SK-MEL-5 (cell line): ENCODE measurements at regions not wholly inside any gene's neighbourhood (a gene's known extent, or its start where the extent isn't known, plus 50 kb on each side); places are given as distances from the start of the nearest gene placed in this dataset.

Source experiments
- DNase-seq: peaks from one replicate; pipeline ENCODE4 v3.0.0-alpha.2; 2016; ENCODE audit warnings: low read depth, low spot score
- in situ Hi-C: cut with HindIII; loops from 2 replicates; pipeline ENCODE4 v1.10.0; 2016; ENCODE audit warnings: low sequenced_read_pairs, high pct_unique_total_duplicates, low pct_unique_long_range_greater_than_20kb

GRCh38 chr5:2663489-2663888 is 88.0 kb downstream of the IRX2 start:
- DNase-seq = no peak
- in situ Hi-C loops = no loop called here

- no peak for DNase-seq
- in situ Hi-C loops = no loop called here
Measured at GRCh38 chr5:2660315-2660714, 91.2 kb downstream of the IRX2 start.

- in situ Hi-C loops = no loop called here
Measured at GRCh38 chr5:2658881-2659470, 92.5 kb downstream of the IRX2 start.

GRCh38 chr5:2658447-2658846 is 93.0 kb downstream of the IRX2 start:
- no peak for DNase-seq
- in situ Hi-C loops = no loop called here

More at GRCh38 chr5:2658881-2659470, 92.5 kb downstream of the IRX2 start:
- no peak for DNase-seq

GRCh38 chr5:2657151-2657550 is 94.3 kb downstream of the IRX2 start:
- DNase-seq = no peak
- in situ Hi-C loops = no loop called here

GRCh38 chr5:2656206-2656605 is 95.3 kb downstream of the IRX2 start:
- in situ Hi-C loops = no loop called here
- DNase-seq = no peak

GRCh38 chr5:2653991-2654390 is 97.5 kb downstream of the IRX2 start:
- no peak for DNase-seq
- in situ Hi-C loops = no loop called here

GRCh38 chr5:2651116-2651515 is 100.4 kb downstream of the IRX2 start:
- in situ Hi-C loops = no loop called here
- no peak for DNase-seq

- in situ Hi-C loops = no loop called here
- DNase-seq = no peak
Measured at GRCh38 chr5:2642684-2643345, 108.7 kb downstream of the IRX2 start.

GRCh38 chr5:2640717-2641116 is 110.8 kb downstream of the IRX2 start:
- in situ Hi-C loops = no loop called here
- no peak for DNase-seq

GRCh38 chr5:2639425-2639824 is 112.1 kb downstream of the IRX2 start:
- in situ Hi-C loops = no loop called here

GRCh38 chr5:2634399-2635176 is 116.9 kb downstream of the IRX2 start:
- in situ Hi-C loops = no loop called here
- DNase-seq = no peak

More at GRCh38 chr5:2639425-2639824, 112.1 kb downstream of the IRX2 start:
- DNase-seq = no peak

- no peak for DNase-seq
- in situ Hi-C loops = no loop called here
Measured at GRCh38 chr5:2633992-2634391, 117.5 kb downstream of the IRX2 start.

GRCh38 chr5:2631758-2632157 is 119.7 kb downstream of the IRX2 start:
- no peak for DNase-seq
- in situ Hi-C loops = no loop called here

- in situ Hi-C loops = no loop called here
- no peak for DNase-seq
Measured at GRCh38 chr5:2629045-2629444, 122.4 kb downstream of the IRX2 start.

GRCh38 chr5:2627867-2628266 is 123.6 kb downstream of the IRX2 start:
- DNase-seq = no peak
- in situ Hi-C loops = no loop called here

GRCh38 chr5:2626572-2626971 is 124.9 kb downstream of the IRX2 start:
- in situ Hi-C loops = no loop called here
- no peak for DNase-seq

- in situ Hi-C loops = no loop called here
- no peak for DNase-seq
Measured at GRCh38 chr5:2622866-2623265, 128.6 kb downstream of the IRX2 start.

- DNase-seq = no peak
- in situ Hi-C loops = no loop called here
Measured at GRCh38 chr5:2621631-2622030, 129.8 kb downstream of the IRX2 start.
